ENCODE measurements at regions not wholly inside any gene's neighbourhood (a gene's known extent, or its start where the extent isn't known, plus 50 kb on each side); places are given as distances from the start of the nearest gene placed in this dataset.
"Not testable (repeated sequence)": the region's sequence is repeated elsewhere in the genome, so short reads cannot be mapped to it uniquely, and the experiment has no call there.

GRCh38 chr5:82661933-82662332 lies 383.8 kb upstream of the RPS23 start:
- DNase-seq (ENCODE audit: low read depth in 3 of 3, low spot score in 2 of 3), result no peak

- DNase-seq (ENCODE audit: low read depth in 3 of 3, low spot score in 2 of 3), result no peak
Measured at GRCh38 chr5:82661462-82661861, 383.3 kb upstream of the RPS23 start.

GRCh38 chr5:82659115-82659514 lies 381.0 kb upstream of the RPS23 start:
- no peak for DNase-seq (ENCODE audit: low read depth in 3 of 3, low spot score in 2 of 3)

- DNase-seq (ENCODE audit: low read depth in 3 of 3, low spot score in 2 of 3), result no peak
Measured at GRCh38 chr5:82657033-82657699, 379.0 kb upstream of the RPS23 start.

- DNase-seq (ENCODE audit: low read depth in 3 of 3, low spot score in 2 of 3), result no peak
Measured at GRCh38 chr5:82656341-82656761, 378.2 kb upstream of the RPS23 start.

GRCh38 chr5:82655078-82655477 lies 376.9 kb upstream of the RPS23 start:
- no peak for DNase-seq (ENCODE audit: low read depth in 3 of 3, low spot score in 2 of 3)

- DNase-seq (ENCODE audit: low read depth in 3 of 3, low spot score in 2 of 3), result no peak
Measured at GRCh38 chr5:82649943-82650342, 371.8 kb upstream of the RPS23 start.

- no peak for DNase-seq (ENCODE audit: low read depth in 3 of 3, low spot score in 2 of 3)
Measured at GRCh38 chr5:82644766-82645165, 366.6 kb upstream of the RPS23 start.

- DNase-seq (ENCODE audit: low read depth in 3 of 3, low spot score in 2 of 3), result no peak
Measured at GRCh38 chr5:82644229-82644628, 366.1 kb upstream of the RPS23 start.

- no peak for DNase-seq (ENCODE audit: low read depth in 3 of 3, low spot score in 2 of 3)
Measured at GRCh38 chr5:82642313-82642712, 364.2 kb upstream of the RPS23 start.

GRCh38 chr5:82641331-82642003 lies 363.3 kb upstream of the RPS23 start:
- DNase-seq (ENCODE audit: low read depth in 3 of 3, low spot score in 2 of 3), result peak; percentile 62 to 69 (median 67)

GRCh38 chr5:82640916-82641315 lies 362.8 kb upstream of the RPS23 start:
- no peak for DNase-seq (ENCODE audit: low read depth in 3 of 3, low spot score in 2 of 3)

- no peak for DNase-seq (ENCODE audit: low read depth in 3 of 3, low spot score in 2 of 3)
Measured at GRCh38 chr5:82639393-82640144, 361.4 kb upstream of the RPS23 start.

- no peak for DNase-seq (ENCODE audit: low read depth in 3 of 3, low spot score in 2 of 3)
Measured at GRCh38 chr5:82636591-82636990, 358.4 kb upstream of the RPS23 start.

- no peak for DNase-seq (ENCODE audit: low read depth in 3 of 3, low spot score in 2 of 3)
Measured at GRCh38 chr5:82635561-82636288, 357.6 kb upstream of the RPS23 start.

- DNase-seq (ENCODE audit: low read depth in 3 of 3, low spot score in 2 of 3), result no peak
Measured at GRCh38 chr5:82628364-82628910, 350.3 kb upstream of the RPS23 start.

GRCh38 chr5:82626905-82627591 lies 348.9 kb upstream of the RPS23 start:
- not testable (repeated sequence) for DNase-seq (ENCODE audit: low read depth in 3 of 3, low spot score in 2 of 3)

GRCh38 chr5:82626012-82626411 lies 347.9 kb upstream of the RPS23 start:
- DNase-seq (ENCODE audit: low read depth in 3 of 3, low spot score in 2 of 3), result not testable (repeated sequence)

- no peak for DNase-seq (ENCODE audit: low read depth in 3 of 3, low spot score in 2 of 3)
Measured at GRCh38 chr5:82624062-82624461, 345.9 kb upstream of the RPS23 start.

Measured in right renal cortex interstitium (tissue), 3 donors.